GM23338 (cell line): ENCODE measurements at regions not wholly inside any gene's neighbourhood (a gene's known extent, or its start where the extent isn't known, plus 50 kb on each side); places are given as distances from the start of the nearest gene placed in this dataset.

Experiments used
- ATAC-seq: fragments of 200-7000 bp; cut with Tn5 transposase; 3 replicates; pipeline ENCODE4 v1.9.1; 2020
- DNase-seq: peaks from one replicate; pipeline ENCODE4 v3.0.0-alpha.2; 2015; ENCODE audit warnings: low spot score
- H2AFZ ChIP-seq: fragments of 200-600 bp; sonication (generic); 2 replicates; pipeline ENCODE4 v1.8.0; 2016; ENCODE audit warnings: antibody characterized with exemption, mild to moderate bottlenecking, moderate library complexity
- H3F3A ChIP-seq: fragments of 200-600 bp; sonication (generic); replicated peaks from 2 replicates; pipeline ENCODE4 v1.8.0; 2017; ENCODE audit warnings: antibody characterized with exemption, mixed run types, low read depth
- H3K27ac ChIP-seq: fragments of 200-600 bp; sonication (generic); 2 replicates; pipeline ENCODE4 v1.6.1; 2016; ENCODE audit warnings: low read depth
- H3K27me3 ChIP-seq: fragments of 200-600 bp; sonication (generic); 2 replicates; pipeline ENCODE4 v1.8.0; 2016; ENCODE audit warnings: mild to moderate bottlenecking, mixed run types, moderate library complexity; ENCODE audit not compliant: insufficient read depth
- H3K36me3 ChIP-seq: fragments of 200-600 bp; sonication (generic); 2 replicates; pipeline ENCODE4 v1.8.0; 2016; ENCODE audit warnings: mild to moderate bottlenecking; ENCODE audit not compliant: insufficient read depth
- H3K4me1 ChIP-seq: fragments of 200-600 bp; sonication (generic); 2 replicates; pipeline ENCODE4 v1.8.0; 2016; ENCODE audit warnings: mild to moderate bottlenecking, moderate library complexity; ENCODE audit not compliant: insufficient read depth
- H3K4me2 ChIP-seq: fragments of 200-600 bp; sonication (generic); 2 replicates; pipeline ENCODE4 v1.7.1; 2017; ENCODE audit warnings: mixed run types
- H3K4me3 ChIP-seq: fragments of 200-600 bp; sonication (generic); 2 replicates; pipeline ENCODE4 v1.6.1; 2016; ENCODE audit warnings: mixed run types
- H3K79me2 ChIP-seq: fragments of 200-600 bp; sonication (generic); replicated peaks from 2 replicates; pipeline ENCODE4 v1.8.0; 2017; ENCODE audit warnings: mild to moderate bottlenecking; ENCODE audit not compliant: insufficient read depth
- H3K9me2 ChIP-seq: fragments of 200-600 bp; sonication (generic); 2 replicates; pipeline ENCODE4 v1.8.0; 2017; ENCODE audit not compliant: insufficient read depth
- H4K20me1 ChIP-seq: fragments of 200-600 bp; sonication (generic); replicated peaks from 2 replicates; pipeline ENCODE4 v1.8.0; 2017; ENCODE audit warnings: mild to moderate bottlenecking; ENCODE audit not compliant: insufficient read depth
- H3K27ac Mint-ChIP-seq: 2 replicates; pipeline ENCODE4 v1.8.0; 2020; ENCODE audit warnings: inconsistent platforms, mild to moderate bottlenecking, moderate library complexity, mixed read lengths
- H3K27me3 Mint-ChIP-seq: 3 replicates; pipeline ENCODE4 v1.8.0; 2022; ENCODE audit warnings: low read depth, mild to moderate bottlenecking, moderate library complexity, mixed read lengths, inconsistent platforms; ENCODE audit not compliant: insufficient read depth, poor library complexity
- H3K36me3 Mint-ChIP-seq: 3 replicates; pipeline ENCODE4 v1.8.0; 2021; ENCODE audit warnings: low read depth, mild to moderate bottlenecking, inconsistent platforms, moderate library complexity, mixed read lengths
- H3K4me1 Mint-ChIP-seq: 3 replicates; pipeline ENCODE4 v1.8.0; 2020; ENCODE audit warnings: mild to moderate bottlenecking, inconsistent platforms, mixed read lengths
- H3K4me3 Mint-ChIP-seq: 3 replicates; pipeline ENCODE4 v1.8.0; 2021; ENCODE audit warnings: moderate library complexity, mild to moderate bottlenecking, inconsistent platforms, mixed read lengths
- H3K9me3 Mint-ChIP-seq: 3 replicates; pipeline ENCODE4 v1.8.0; 2020; ENCODE audit warnings: moderate library complexity, mild to moderate bottlenecking, inconsistent platforms, mixed read lengths
- CTCF ChIP-seq, 2 experiments: fragments of 200-600 bp in 1 of 2; sonication (generic) in 1 of 2; conservative IDR thresholded peaks; 2 replicates each; pipeline versions ENCODE4 v1.5.1 to v1.6.1; 2016 to 2017; ENCODE audit warnings: antibody characterized with exemption in 2 of 2, low read depth in 2 of 2, mild to moderate bottlenecking in 2 of 2, moderate library complexity in 1 of 2
- JUNB ChIP-seq: IDR thresholded peaks from one replicate; pipeline ENCODE4 v1.6.1; 2016; ENCODE audit warnings: antibody characterized with exemption; ENCODE audit not compliant: unreplicated experiment
- NANOG ChIP-seq: IDR thresholded peaks from 2 replicates; pipeline ENCODE4 v1.6.1; 2016; ENCODE audit warnings: antibody characterized with exemption, borderline replicate concordance
- POLR2AphosphoS5 ChIP-seq: IDR thresholded peaks from 2 replicates; pipeline ENCODE4 v1.6.1; 2016; ENCODE audit warnings: antibody characterized with exemption, low read depth
- REST ChIP-seq: IDR thresholded peaks from one replicate; pipeline ENCODE4 v1.6.1; 2018; ENCODE audit warnings: antibody characterized with exemption; ENCODE audit not compliant: unreplicated experiment
- STAT1 ChIP-seq: IDR thresholded peaks from one replicate; pipeline ENCODE4 v1.6.1; 2016; ENCODE audit warnings: antibody characterized with exemption; ENCODE audit not compliant: unreplicated experiment
- ZNF114 ChIP-seq: fragments of 250-450 bp; sonication (Bioruptor Pico); IDR thresholded peaks from 2 replicates; pipeline ENCODE4 v1.5.0; 2020; ENCODE audit warnings: mild to moderate bottlenecking, moderate library complexity
- TF ChIP-seq, protein P1 (sequence below): fragments of 250-450 bp; sonication (Bioruptor Pico); IDR thresholded peaks from 2 replicates; pipeline ENCODE4 v1.5.0; 2020; ENCODE audit warnings: mild to moderate bottlenecking, moderate library complexity
- TF ChIP-seq, protein P2 (sequence below): IDR thresholded peaks from 2 replicates; pipeline ENCODE4 v1.6.1; 2016; ENCODE audit warnings: antibody characterized with exemption

- TF ChIP-seq, protein P1, sequence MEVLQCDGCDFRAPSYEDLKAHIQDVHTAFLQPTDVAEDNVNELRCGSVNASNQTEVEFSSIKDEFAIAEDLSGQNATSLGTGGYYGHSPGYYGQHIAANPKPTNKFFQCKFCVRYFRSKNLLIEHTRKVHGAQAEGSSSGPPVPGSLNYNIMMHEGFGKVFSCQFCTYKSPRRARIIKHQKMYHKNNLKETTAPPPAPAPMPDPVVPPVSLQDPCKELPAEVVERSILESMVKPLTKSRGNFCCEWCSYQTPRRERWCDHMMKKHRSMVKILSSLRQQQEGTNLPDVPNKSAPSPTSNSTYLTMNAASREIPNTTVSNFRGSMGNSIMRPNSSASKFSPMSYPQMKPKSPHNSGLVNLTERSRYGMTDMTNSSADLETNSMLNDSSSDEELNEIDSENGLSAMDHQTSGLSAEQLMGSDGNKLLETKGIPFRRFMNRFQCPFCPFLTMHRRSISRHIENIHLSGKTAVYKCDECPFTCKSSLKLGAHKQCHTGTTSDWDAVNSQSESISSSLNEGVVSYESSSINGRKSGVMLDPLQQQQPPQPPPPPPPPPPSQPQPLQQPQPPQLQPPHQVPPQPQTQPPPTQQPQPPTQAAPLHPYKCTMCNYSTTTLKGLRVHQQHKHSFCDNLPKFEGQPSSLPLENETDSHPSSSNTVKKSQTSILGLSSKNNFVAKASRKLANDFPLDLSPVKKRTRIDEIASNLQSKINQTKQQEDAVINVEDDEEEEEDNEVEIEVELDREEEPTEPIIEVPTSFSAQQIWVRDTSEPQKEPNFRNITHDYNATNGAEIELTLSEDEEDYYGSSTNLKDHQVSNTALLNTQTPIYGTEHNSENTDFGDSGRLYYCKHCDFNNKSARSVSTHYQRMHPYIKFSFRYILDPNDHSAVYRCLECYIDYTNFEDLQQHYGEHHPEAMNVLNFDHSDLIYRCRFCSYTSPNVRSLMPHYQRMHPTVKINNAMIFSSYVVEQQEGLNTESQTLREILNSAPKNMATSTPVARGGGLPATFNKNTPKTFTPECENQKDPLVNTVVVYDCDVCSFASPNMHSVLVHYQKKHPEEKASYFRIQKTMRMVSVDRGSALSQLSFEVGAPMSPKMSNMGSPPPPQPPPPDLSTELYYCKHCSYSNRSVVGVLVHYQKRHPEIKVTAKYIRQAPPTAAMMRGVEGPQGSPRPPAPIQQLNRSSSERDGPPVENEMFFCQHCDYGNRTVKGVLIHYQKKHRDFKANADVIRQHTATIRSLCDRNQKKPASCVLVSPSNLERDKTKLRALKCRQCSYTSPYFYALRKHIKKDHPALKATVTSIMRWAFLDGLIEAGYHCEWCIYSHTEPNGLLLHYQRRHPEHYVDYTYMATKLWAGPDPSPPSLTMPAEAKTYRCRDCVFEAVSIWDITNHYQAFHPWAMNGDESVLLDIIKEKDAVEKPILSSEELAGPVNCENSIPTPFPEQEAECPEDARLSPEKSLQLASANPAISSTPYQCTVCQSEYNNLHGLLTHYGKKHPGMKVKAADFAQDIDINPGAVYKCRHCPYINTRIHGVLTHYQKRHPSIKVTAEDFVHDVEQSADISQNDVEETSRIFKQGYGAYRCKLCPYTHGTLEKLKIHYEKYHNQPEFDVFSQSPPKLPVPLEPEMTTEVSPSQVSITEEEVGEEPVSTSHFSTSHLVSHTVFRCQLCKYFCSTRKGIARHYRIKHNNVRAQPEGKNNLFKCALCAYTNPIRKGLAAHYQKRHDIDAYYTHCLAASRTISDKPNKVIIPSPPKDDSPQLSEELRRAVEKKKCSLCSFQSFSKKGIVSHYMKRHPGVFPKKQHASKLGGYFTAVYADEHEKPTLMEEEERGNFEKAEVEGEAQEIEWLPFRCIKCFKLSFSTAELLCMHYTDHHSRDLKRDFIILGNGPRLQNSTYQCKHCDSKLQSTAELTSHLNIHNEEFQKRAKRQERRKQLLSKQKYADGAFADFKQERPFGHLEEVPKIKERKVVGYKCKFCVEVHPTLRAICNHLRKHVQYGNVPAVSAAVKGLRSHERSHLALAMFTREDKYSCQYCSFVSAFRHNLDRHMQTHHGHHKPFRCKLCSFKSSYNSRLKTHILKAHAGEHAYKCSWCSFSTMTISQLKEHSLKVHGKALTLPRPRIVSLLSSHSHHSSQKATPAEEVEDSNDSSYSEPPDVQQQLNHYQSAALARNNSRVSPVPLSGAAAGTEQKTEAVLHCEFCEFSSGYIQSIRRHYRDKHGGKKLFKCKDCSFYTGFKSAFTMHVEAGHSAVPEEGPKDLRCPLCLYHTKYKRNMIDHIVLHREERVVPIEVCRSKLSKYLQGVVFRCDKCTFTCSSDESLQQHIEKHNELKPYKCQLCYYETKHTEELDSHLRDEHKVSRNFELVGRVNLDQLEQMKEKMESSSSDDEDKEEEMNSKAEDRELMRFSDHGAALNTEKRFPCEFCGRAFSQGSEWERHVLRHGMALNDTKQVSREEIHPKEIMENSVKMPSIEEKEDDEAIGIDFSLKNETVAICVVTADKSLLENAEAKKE (CRISPR knock-in tag): no peak
- TF ChIP-seq CTCF (conservative IDR thresholded peaks at IDR 0.05; ENCODE audit: low read depth in 2 of 2) (no peak), STAT1 (no peak)
Measured at GRCh38 chrX:40156470-40157227, 58.9 kb upstream of the BCOR start (continued).

- peak; percentile 1 for ATAC-seq
- peaks cover 5% of the 10 kb centered on the region for H3K79me2 ChIP-seq
- H3K4me2 ChIP-seq: peak overlapping the region; percentile 82
- Mint-ChIP-seq H3K4me3 (peak overlapping the region; percentile 85), H3K27me3 (peaks cover 30% of the 10 kb centered on the region), H3K9me3 (no peaks in the 10 kb centered on the region), H3K4me1 (peaks cover 7% of the 10 kb centered on the region; the same call in 2 of the 3 replicates), H3K27ac (no peak overlapping the region), H3K36me3 (no peaks in the 10 kb centered on the region)
- H3K27me3 ChIP-seq: peaks cover 28% of the 10 kb centered on the region
- no peaks in the 10 kb centered on the region for H3K9me2 ChIP-seq
- no peak overlapping the region for H3K27ac ChIP-seq
- DNase-seq: peak; percentile 36
- H2AFZ ChIP-seq: no peak overlapping the region
- H3K4me3 ChIP-seq: peak overlapping the region; percentile 64
- H3K4me1 ChIP-seq: peaks cover 8% of the 10 kb centered on the region; the same call in 1 of the 2 replicates
- peaks cover 6% of the 10 kb centered on the region for H3F3A ChIP-seq
- no peaks in the 10 kb centered on the region for H3K36me3 ChIP-seq
- no peaks in the 10 kb centered on the region for H4K20me1 ChIP-seq
- no peak for TF ChIP-seq ZNF114 (CRISPR knock-in tag)
- TF ChIP-seq POLR2AphosphoS5: no peak
- no peak for TF ChIP-seq REST
- no peak for TF ChIP-seq JUNB
- no peak for TF ChIP-seq NANOG
- TF ChIP-seq, protein P2, sequence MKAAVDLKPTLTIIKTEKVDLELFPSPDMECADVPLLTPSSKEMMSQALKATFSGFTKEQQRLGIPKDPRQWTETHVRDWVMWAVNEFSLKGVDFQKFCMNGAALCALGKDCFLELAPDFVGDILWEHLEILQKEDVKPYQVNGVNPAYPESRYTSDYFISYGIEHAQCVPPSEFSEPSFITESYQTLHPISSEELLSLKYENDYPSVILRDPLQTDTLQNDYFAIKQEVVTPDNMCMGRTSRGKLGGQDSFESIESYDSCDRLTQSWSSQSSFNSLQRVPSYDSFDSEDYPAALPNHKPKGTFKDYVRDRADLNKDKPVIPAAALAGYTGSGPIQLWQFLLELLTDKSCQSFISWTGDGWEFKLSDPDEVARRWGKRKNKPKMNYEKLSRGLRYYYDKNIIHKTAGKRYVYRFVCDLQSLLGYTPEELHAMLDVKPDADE: no peak
Measured at GRCh38 chrX:40155589-40156469, 58.1 kb upstream of the BCOR start.
